Trophoblast cell (in vitro differentiated cells and primary cell): ENCODE measurements at regions not wholly inside any gene's neighbourhood (a gene's known extent, or its start where the extent isn't known, plus 50 kb on each side); places are given as distances from the start of the nearest gene placed in this dataset.
A peak's percentile ranks its signal among the peaks of the same experiment; 100 is the strongest.

Experiments
- DNase-seq, 2 donors: peaks; one replicate each; pipeline ENCODE4 v3.0.0-alpha.2; 2016
- H2AFZ ChIP-seq: 2 replicates; pipeline ENCODE4 v1.6.1; 2013; ENCODE audit warnings: low read length, moderate library complexity, mild to moderate bottlenecking; ENCODE audit not compliant: insufficient read depth, poor library complexity
- H2AK5ac ChIP-seq: 2 replicates; pipeline ENCODE4 v1.6.1; 2013; ENCODE audit warnings: mild to moderate bottlenecking, low read length
- H2BK120ac ChIP-seq: 2 replicates; pipeline ENCODE4 v1.6.1; 2013; ENCODE audit warnings: low read length, mild to moderate bottlenecking, moderate library complexity; ENCODE audit not compliant: insufficient read depth, poor library complexity
- H2BK12ac ChIP-seq: 2 replicates; pipeline ENCODE4 v1.6.1; 2013; ENCODE audit warnings: mild to moderate bottlenecking, low read length, moderate library complexity
- H2BK5ac ChIP-seq: 2 replicates; pipeline ENCODE4 v1.6.1; 2013; ENCODE audit warnings: low read length, low read depth, moderate library complexity, mild to moderate bottlenecking; ENCODE audit not compliant: poor library complexity
- H3K14ac ChIP-seq: 2 replicates; pipeline ENCODE4 v1.6.1; 2013; ENCODE audit warnings: mild to moderate bottlenecking, low read length
- H3K18ac ChIP-seq: 2 replicates; pipeline ENCODE4 v1.6.1; 2013; ENCODE audit warnings: mild to moderate bottlenecking, low read length
- H3K23ac ChIP-seq: 2 replicates; pipeline ENCODE4 v1.6.1; 2013; ENCODE audit warnings: low read length
- H3K27ac ChIP-seq: 2 replicates; pipeline ENCODE4 v1.5.1; 2013; ENCODE audit warnings: low read depth, mild to moderate bottlenecking, inconsistent platforms, low read length, moderate library complexity
- H3K27me3 ChIP-seq: 2 replicates; pipeline ENCODE4 v1.6.1; 2013; ENCODE audit warnings: inconsistent platforms, mild to moderate bottlenecking, low read length, moderate library complexity; ENCODE audit not compliant: insufficient read depth
- H3K36me3 ChIP-seq, 2 experiments: 1 replicate in 1 of 2; 2 replicates in 1 of 2; pipeline ENCODE4 v1.6.1; 2013; ENCODE audit warnings: low read length in 2 of 2, mild to moderate bottlenecking in 2 of 2, moderate library complexity in 1 of 2; ENCODE audit not compliant: insufficient read depth in 2 of 2, control insufficient read depth in 1 of 2
- H3K4ac ChIP-seq: 2 replicates; pipeline ENCODE4 v1.6.1; 2013; ENCODE audit warnings: low read depth, mild to moderate bottlenecking, low read length, moderate library complexity
- H3K4me1 ChIP-seq, 2 experiments: 1 replicate in 1 of 2; 2 replicates in 1 of 2; pipeline ENCODE4 v1.6.1; 2013; ENCODE audit warnings: low read length in 2 of 2, mild to moderate bottlenecking in 2 of 2, moderate library complexity in 1 of 2; ENCODE audit not compliant: insufficient read depth in 2 of 2, control insufficient read depth in 1 of 2
- H3K4me2 ChIP-seq: 2 replicates; pipeline ENCODE4 v1.6.1; 2013; ENCODE audit warnings: inconsistent platforms, mild to moderate bottlenecking, low read length, moderate library complexity
- H3K4me3 ChIP-seq: 2 replicates; pipeline ENCODE4 v1.5.1; 2013; ENCODE audit warnings: mild to moderate bottlenecking, low read depth, low read length, inconsistent platforms
- H3K79me1 ChIP-seq: one replicate; pipeline ENCODE4 v1.6.1; 2013; ENCODE audit warnings: low read length
- H3K79me2 ChIP-seq: 2 replicates; pipeline ENCODE4 v1.6.1; 2013; ENCODE audit warnings: low read length, mild to moderate bottlenecking; ENCODE audit not compliant: control insufficient read depth, insufficient read depth, poor library complexity
- H3K9ac ChIP-seq: 2 replicates; pipeline ENCODE4 v1.6.1; 2013; ENCODE audit warnings: mild to moderate bottlenecking, low read length
- H3K9me3 ChIP-seq: 2 replicates; pipeline ENCODE4 v1.6.1; 2013; ENCODE audit warnings: low read depth, mild to moderate bottlenecking, control low read depth, inconsistent platforms, low read length; ENCODE audit not compliant: insufficient read depth
- H4K12ac ChIP-seq: 2 replicates; pipeline ENCODE4 v1.6.1; 2013; ENCODE audit warnings: low read depth, mild to moderate bottlenecking, low read length, moderate library complexity
- H4K8ac ChIP-seq: 2 replicates; pipeline ENCODE4 v1.6.1; 2013; ENCODE audit warnings: low read depth, mild to moderate bottlenecking, low read length, moderate library complexity
- H4K91ac ChIP-seq: one replicate; pipeline ENCODE4 v1.6.1; 2013; ENCODE audit warnings: low read depth, mild to moderate bottlenecking, low read length, moderate library complexity
- WGBS: extraction: QIAGEN DNeasy Blood & Tissue Kit; methylation state at CpG from one replicate; pipeline ENCODE4 v1.1.7; 2013; ENCODE audit warnings: missing lambda C conversion rate; ENCODE audit not compliant: insufficient read length, insufficient coverage; ENCODE audit errors: extremely low coverage; 5-methylcytosine and 5-hydroxymethylcytosine counted together

- Histone ChIP-seq H3K79me2 (no peaks in the 10 kb centered on the region), H4K8ac (no peak overlapping the region), H3K36me3 (no peaks in the 10 kb centered on the region), H3K27me3 (no peaks in the 10 kb centered on the region), H3K4me3 (no peak overlapping the region), H4K12ac (no peak overlapping the region), H3K4ac (no peak overlapping the region), H3K4me1 (peaks cover 4 to 6% of the 10 kb centered on the region in 2 experiments), H4K91ac (no peak overlapping the region), H3K9ac (no peak overlapping the region), H3K9me3 (no peaks in the 10 kb centered on the region), H2AK5ac (no peak overlapping the region), H2BK5ac (no peak overlapping the region), H2BK12ac (no peak overlapping the region), H2AFZ (no peak overlapping the region), H3K4me2 (no peak overlapping the region), H3K23ac (no peak overlapping the region), H3K14ac (no peak overlapping the region), H3K18ac (no peak overlapping the region), H2BK120ac (no peak overlapping the region), H3K79me1 (no peaks in the 10 kb centered on the region), H3K27ac (no peak overlapping the region)
- DNase-seq = peak; percentile 89 to 97
- no CpG with 5 or more reads among the region's 5 CpGs for WGBS
Measured at GRCh38 chr17:56723421-56723820, 110.3 kb downstream of the C17orf67 start.

DNA sequence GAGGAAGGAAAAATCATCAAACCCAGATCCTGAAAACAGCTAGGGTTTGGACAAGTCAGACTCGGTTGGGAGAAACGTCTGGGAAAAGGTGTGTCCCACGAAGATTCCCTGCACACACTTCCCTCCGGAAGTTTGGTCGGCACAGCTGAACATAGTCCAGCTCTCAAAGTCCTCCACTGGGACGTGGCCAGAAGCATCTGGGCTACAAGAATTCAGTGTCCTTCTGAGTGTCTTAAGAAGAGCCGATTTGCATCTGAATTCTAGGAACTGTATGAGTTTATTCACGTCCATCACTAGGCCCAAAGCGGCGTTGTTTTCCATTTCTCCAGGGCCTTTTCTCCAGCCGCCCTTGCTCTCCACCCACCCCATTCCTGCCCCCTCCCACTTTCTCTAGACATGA lies 109.1 kb downstream of the C17orf67 start:
- peaks cover 8 to 13% of the 10 kb centered on the region in 2 experiments for H3K4me1 ChIP-seq
- H4K12ac ChIP-seq = no peak overlapping the region
- H3K4ac ChIP-seq = no peak overlapping the region
- H2AFZ ChIP-seq = no peak overlapping the region
- WGBS = no CpG with 5 or more reads among the region's 11 CpGs
- no peak overlapping the region for H2BK5ac ChIP-seq
- H3K18ac ChIP-seq = no peak overlapping the region
- no peak overlapping the region for H2BK12ac ChIP-seq
- H3K79me2 ChIP-seq = no peaks in the 10 kb centered on the region
- H3K4me3 ChIP-seq = no peak overlapping the region
- H3K79me1 ChIP-seq = no peaks in the 10 kb centered on the region
- no peak overlapping the region for H2BK120ac ChIP-seq
- no peak overlapping the region for H3K23ac ChIP-seq
- no peak for DNase-seq
- no peaks in the 10 kb centered on the region for H3K27me3 ChIP-seq
- H3K27ac ChIP-seq = no peak overlapping the region
- no peak overlapping the region for H3K9ac ChIP-seq
- H3K36me3 ChIP-seq = no peaks in the 10 kb centered on the region
- H3K14ac ChIP-seq = no peak overlapping the region
- no peak overlapping the region for H4K91ac ChIP-seq
- H3K4me2 ChIP-seq = no peak overlapping the region
- no peak overlapping the region for H4K8ac ChIP-seq
- H3K9me3 ChIP-seq = no peaks in the 10 kb centered on the region
- no peak overlapping the region for H2AK5ac ChIP-seq

DNA sequence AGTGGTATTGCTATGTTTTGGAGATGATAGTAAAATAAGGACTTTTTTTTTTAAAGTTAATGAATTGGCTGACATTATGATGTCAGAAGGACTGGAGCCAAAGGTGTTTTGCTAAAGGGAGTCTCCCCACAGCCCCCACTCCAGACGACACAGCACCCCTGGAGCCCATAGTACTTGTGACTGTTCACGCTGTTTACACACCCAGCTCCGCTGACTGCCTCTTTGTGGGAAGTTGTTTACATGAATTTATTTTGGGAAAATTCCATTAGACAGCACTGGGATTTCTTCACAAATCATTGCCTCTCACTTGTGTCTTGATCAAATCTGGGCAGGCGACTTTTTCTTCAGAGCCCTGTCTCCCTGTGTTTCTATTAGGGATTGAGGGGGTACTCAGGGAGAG lies 108.6 kb downstream of the C17orf67 start:
- Histone ChIP-seq H4K91ac (no peak overlapping the region), H3K4me3 (no peak overlapping the region), H3K27ac (no peak overlapping the region), H2AK5ac (no peak overlapping the region), H3K4ac (no peak overlapping the region), H4K8ac (no peak overlapping the region), H3K36me3 (no peaks in the 10 kb centered on the region), H3K79me2 (no peaks in the 10 kb centered on the region), H2BK120ac (no peak overlapping the region), H3K23ac (no peak overlapping the region), H3K27me3 (no peaks in the 10 kb centered on the region), H2BK5ac (no peak overlapping the region), H3K4me2 (no peak overlapping the region), H3K79me1 (no peaks in the 10 kb centered on the region), H3K9ac (no peak overlapping the region), H3K14ac (no peak overlapping the region), H4K12ac (no peak overlapping the region), H3K4me1 (peaks cover 8 to 13% of the 10 kb centered on the region in 2 experiments), H3K9me3 (no peaks in the 10 kb centered on the region), H2AFZ (no peak overlapping the region), H2BK12ac (no peak overlapping the region), H3K18ac (no peak overlapping the region)
- DNase-seq = no peak
- no CpG with 5 or more reads among the region's 4 CpGs for WGBS

GRCh38 chr17:56727876-56728617 lies 105.7 kb downstream of the C17orf67 start:
- no peak overlapping the region for H4K8ac ChIP-seq
- WGBS = no CpG with 5 or more reads among the region's 6 CpGs
- H3K4ac ChIP-seq = no peak overlapping the region
- no peak overlapping the region for H3K4me2 ChIP-seq
- H3K27me3 ChIP-seq = no peaks in the 10 kb centered on the region
- no peaks in the 10 kb centered on the region for H3K79me2 ChIP-seq
- no peaks in the 10 kb centered on the region for H3K9me3 ChIP-seq
- no peak overlapping the region for H3K27ac ChIP-seq
- H2AK5ac ChIP-seq = no peak overlapping the region
- H3K23ac ChIP-seq = no peak overlapping the region
- H4K12ac ChIP-seq = no peak overlapping the region
- no peak overlapping the region for H2BK5ac ChIP-seq
- no peaks in the 10 kb centered on the region for H3K79me1 ChIP-seq
- H2AFZ ChIP-seq = no peak overlapping the region
- no peaks in the 10 kb centered on the region for H3K36me3 ChIP-seq
- no peak overlapping the region for H3K14ac ChIP-seq
- peaks cover 8 to 13% of the 10 kb centered on the region in 2 experiments for H3K4me1 ChIP-seq
- H3K9ac ChIP-seq = no peak overlapping the region
- no peak overlapping the region for H2BK120ac ChIP-seq
- H3K4me3 ChIP-seq = peak overlapping the region; percentile 21
- no peak overlapping the region for H4K91ac ChIP-seq
- DNase-seq = peak; percentile 8 to 70
- no peak overlapping the region for H3K18ac ChIP-seq
- H2BK12ac ChIP-seq = no peak overlapping the region
